Gastrocnemius medialis (tissue), 4 donors: ENCODE measurements at regions not wholly inside any gene's neighbourhood (a gene's known extent, or its start where the extent isn't known, plus 50 kb on each side); places are given as distances from the start of the nearest gene placed in this dataset.

Experiments
- POLR2A ChIP-seq, 2 donors: fragments of 450-650 bp; IDR thresholded peaks; one replicate each; pipeline ENCODE4 v1.6.1; 2017; ENCODE audit warnings: antibody characterized with exemption in 2 of 2, mild to moderate bottlenecking in 2 of 2, moderate library complexity in 2 of 2
- TF ChIP-seq, protein P1 (sequence below), 5 experiments: fragments of 450-650 bp in 3 of 5; fragments of 200-600 bp in 2 of 5; sonication (generic) in 2 of 5; IDR thresholded peaks in 4 of 5; conservative IDR thresholded peaks in 1 of 5; 1 replicate in 4 of 5; 2 replicates in 1 of 5; pipeline ENCODE4 v1.5.1; 2016 to 2019; ENCODE audit warnings: antibody characterized with exemption in 5 of 5, mild to moderate bottlenecking in 3 of 5, moderate library complexity in 3 of 5

- TF ChIP-seq, protein P1, sequence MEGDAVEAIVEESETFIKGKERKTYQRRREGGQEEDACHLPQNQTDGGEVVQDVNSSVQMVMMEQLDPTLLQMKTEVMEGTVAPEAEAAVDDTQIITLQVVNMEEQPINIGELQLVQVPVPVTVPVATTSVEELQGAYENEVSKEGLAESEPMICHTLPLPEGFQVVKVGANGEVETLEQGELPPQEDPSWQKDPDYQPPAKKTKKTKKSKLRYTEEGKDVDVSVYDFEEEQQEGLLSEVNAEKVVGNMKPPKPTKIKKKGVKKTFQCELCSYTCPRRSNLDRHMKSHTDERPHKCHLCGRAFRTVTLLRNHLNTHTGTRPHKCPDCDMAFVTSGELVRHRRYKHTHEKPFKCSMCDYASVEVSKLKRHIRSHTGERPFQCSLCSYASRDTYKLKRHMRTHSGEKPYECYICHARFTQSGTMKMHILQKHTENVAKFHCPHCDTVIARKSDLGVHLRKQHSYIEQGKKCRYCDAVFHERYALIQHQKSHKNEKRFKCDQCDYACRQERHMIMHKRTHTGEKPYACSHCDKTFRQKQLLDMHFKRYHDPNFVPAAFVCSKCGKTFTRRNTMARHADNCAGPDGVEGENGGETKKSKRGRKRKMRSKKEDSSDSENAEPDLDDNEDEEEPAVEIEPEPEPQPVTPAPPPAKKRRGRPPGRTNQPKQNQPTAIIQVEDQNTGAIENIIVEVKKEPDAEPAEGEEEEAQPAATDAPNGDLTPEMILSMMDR (IDR thresholded peaks at IDR 0.05 in 4 of 5, conservative IDR thresholded peaks at IDR 0.05 in 1 of 5) = no peak
- TF ChIP-seq POLR2A (IDR thresholded peaks at IDR 0.05) = no peak
These were observed 90.5 kb downstream of the ENGASE start for GRCh38 chr17:79164913-79165695.
